LNCAP (cell line): ENCODE measurements at regions not wholly inside any gene's neighbourhood (a gene's known extent, or its start where the extent isn't known, plus 50 kb on each side); places are given as distances from the start of the nearest gene placed in this dataset.

ENCODE experiments used
- TF ChIP-seq, protein P1 (sequence below): fragments of 450-650 bp; IDR thresholded peaks from 2 replicates; pipeline ENCODE4 v1.5.1; 2017; ENCODE audit warnings: mild to moderate bottlenecking

DNA sequence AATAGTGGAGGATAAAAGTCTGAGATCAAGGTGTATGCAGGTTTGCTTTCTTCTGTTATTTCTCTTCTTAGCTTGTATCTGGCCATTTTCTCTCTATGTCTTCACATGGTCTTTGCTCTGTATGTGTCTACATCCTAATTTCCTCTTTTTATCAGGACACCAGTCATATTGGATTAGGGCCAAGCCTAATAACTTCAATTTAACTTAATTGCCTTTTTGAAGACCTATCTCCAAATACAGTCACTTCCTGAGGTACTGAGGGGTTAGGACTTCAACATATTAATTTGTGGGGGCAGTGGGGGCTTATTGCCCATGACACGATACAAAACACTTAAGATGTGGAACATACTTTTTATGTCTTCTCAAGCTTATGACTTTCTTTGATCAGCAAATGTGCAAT is 632.9 kb upstream of the CELF4 start:
- TF ChIP-seq, protein P1, sequence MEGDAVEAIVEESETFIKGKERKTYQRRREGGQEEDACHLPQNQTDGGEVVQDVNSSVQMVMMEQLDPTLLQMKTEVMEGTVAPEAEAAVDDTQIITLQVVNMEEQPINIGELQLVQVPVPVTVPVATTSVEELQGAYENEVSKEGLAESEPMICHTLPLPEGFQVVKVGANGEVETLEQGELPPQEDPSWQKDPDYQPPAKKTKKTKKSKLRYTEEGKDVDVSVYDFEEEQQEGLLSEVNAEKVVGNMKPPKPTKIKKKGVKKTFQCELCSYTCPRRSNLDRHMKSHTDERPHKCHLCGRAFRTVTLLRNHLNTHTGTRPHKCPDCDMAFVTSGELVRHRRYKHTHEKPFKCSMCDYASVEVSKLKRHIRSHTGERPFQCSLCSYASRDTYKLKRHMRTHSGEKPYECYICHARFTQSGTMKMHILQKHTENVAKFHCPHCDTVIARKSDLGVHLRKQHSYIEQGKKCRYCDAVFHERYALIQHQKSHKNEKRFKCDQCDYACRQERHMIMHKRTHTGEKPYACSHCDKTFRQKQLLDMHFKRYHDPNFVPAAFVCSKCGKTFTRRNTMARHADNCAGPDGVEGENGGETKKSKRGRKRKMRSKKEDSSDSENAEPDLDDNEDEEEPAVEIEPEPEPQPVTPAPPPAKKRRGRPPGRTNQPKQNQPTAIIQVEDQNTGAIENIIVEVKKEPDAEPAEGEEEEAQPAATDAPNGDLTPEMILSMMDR: no peak

DNA sequence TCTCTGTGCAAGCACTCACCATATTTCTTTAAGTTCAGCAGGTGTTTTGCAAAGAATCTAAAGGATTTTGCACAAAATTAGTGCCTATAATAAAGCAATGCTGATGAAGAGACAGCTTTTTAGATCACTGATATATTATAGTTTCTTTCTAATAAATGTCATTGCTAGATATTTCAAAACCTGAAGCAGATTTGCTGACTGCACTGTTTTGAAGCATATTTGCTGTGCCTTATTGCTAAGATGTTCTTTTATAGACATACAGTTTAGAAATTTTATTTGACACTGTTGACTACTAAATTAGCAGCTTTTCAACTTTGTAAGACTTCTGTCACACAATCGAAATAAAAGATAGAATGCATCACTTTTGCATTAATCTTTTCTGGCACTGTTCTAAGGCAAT is 620.9 kb upstream of the CELF4 start:
- TF ChIP-seq, protein P1: no peak

DNA sequence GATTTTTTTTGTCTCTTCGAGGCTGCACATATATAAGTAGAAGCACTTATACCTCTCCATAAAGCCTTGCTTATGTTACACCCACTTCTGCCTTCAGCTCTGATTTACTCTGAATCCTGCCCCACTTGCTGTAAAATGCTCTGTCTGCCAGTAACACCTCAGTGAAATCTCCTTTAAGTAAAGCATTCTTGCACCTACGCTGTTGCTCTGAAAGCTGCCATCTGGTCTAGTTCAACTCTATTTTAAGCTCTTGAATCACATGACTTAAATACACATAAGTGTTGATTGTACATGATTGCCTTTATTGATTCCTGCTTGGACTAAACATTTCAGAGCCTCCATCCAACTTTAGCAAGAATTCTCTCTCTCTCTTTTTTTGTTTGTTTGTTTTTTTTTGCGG is 609.0 kb upstream of the CELF4 start:
- TF ChIP-seq, protein P1: no peak

DNA sequence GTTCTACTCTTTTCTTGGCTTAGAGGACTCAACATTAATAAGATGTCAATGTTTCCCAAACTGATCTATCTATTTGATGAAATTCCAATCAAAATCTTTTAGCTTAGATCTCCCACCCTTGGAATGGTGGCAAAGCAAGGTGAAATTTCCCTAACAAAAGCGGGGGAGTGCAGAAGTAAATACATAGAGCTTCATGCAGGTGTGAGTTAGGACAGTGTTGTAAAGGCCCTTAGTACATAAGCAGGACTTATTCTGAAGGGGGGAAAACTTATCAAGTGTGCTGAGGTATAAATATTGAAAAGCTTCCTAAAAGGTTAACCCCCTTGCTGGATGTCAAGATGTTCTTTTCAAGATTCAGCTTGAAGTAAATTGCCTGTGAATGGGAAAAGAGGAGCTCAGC is 608.6 kb upstream of the CELF4 start:
- TF ChIP-seq, protein P1: no peak

DNA sequence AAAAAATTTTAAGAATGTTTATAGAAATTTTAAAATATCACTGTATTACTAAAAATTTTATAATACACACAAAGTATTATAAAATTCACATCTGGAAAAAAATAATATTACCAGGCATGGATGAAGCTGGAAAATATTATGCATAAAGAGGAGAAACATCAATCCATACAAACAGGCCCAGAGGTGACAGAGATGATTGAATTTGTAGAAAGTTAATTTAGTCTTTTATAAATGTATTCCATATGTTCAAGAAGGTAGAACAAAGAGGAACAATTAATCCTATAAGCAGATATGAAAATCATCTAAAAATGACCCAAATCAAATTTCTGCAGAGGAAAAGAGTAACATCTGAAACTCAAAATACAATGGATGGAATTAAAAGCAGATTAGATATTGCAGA is 605.2 kb upstream of the CELF4 start:
- TF ChIP-seq, protein P1: no peak

DNA sequence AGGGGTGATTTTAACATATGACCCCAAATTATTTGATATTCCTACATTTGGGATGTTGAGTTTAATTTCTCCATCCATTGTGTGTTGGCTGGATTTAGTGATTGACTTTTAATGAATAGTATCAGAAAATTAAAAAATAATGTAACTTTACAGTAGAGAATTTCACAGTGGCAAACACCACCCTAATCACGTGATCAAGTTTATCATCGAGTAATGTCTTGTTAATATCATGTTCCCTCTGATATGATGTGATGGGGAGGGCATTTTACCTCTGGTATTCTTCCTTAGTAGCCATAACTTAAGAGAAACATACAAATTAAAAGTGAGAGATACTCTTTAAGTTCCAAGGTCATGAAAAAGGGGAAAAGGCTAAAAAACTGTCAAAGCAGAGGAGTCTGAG is 602.0 kb upstream of the CELF4 start:
- TF ChIP-seq, protein P1: no peak

DNA sequence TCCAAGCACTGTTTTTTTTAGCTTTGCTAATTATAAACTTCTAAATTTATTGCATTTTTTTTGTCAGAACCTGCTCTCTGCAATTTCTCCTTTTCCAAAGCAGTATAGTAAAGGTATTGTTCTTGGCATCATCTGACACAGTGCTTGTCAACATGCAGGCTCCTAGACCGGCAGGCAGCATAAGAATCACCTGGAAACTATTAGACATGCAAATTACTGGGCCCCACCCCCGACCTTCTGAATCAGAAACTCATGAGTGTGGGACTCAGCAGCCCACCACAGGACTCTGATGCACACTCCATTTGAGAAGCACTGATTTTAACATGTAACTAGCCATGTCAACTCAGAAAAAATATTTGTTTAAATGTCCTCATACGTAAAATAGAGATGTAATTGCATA is 551.1 kb upstream of the CELF4 start:
- TF ChIP-seq, protein P1: no peak

DNA sequence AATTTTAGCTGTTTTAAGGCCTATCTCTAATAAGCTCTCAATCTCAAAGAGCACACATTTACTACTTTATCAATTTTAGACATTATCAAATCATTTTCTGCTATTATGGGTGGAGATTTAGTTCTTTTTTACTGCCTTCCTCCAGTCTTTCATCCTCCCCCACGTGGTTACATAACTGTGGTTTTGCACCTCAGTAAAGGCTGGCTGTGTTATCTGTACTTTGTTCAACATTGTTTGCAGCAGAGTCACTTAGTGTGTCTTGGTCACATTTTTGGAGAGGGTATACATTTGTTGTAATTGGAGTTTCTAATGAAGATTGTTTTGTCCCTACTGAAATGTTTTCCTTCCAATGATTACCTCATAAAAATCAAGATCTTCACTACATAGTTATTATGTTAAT is 549.6 kb upstream of the CELF4 start:
- TF ChIP-seq, protein P1: no peak
